Panc1 (cell line): ENCODE measurements at regions not wholly inside any gene's neighbourhood (a gene's known extent, or its start where the extent isn't known, plus 50 kb on each side); places are given as distances from the start of the nearest gene placed in this dataset.

Experiments used
- ATAC-seq: fragments of 200-7000 bp; cut with Tn5 transposase; 2 replicates; pipeline ENCODE4 v1.9.1; 2020; ENCODE audit warnings: mild to moderate bottlenecking, moderate library complexity
- BruUV-seq: library from RNA; stranded (reverse); fragments of 400-500 nt; replicated peaks from 2 replicates; lab custom pipeline; 2021; lab: Mats Ljungman, UMichigan
- CTCF ChIA-PET: fragments of 300-600 bp; sonication (Branson Sonifier 250); formaldehyde crosslinking; loops from one replicate; lab custom pipeline; 2022; ENCODE audit warnings: antibody characterized with exemption; lab: Charles Lee
- POLR2A ChIA-PET: fragments of 300-600 bp; sonication (Branson Sonifier 250); formaldehyde crosslinking; loops from one replicate; lab custom pipeline; 2022; ENCODE audit warnings: antibody characterized with exemption; lab: Charles Lee
- DNase-seq: peaks from one replicate; pipeline ENCODE4 v3.0.0-alpha.2; 2010; ENCODE audit warnings: low read depth, low spot score
- H3K27ac ChIP-seq: 2 replicates; pipeline ENCODE4 v1.5.1; 2011; ENCODE audit warnings: mild to moderate bottlenecking, low read length, inconsistent platforms
- H3K27me3 ChIP-seq: fragments of 200-500 bp; sonication (Bioruptor generic); 2 replicates; pipeline ENCODE4 v1.6.0; 2014; ENCODE audit warnings: low read length, inconsistent platforms; ENCODE audit not compliant: control insufficient read depth, insufficient read depth
- H3K36me3 ChIP-seq: fragments of 200-500 bp; sonication (Bioruptor generic); 2 replicates; pipeline ENCODE4 v1.5.1; 2014; ENCODE audit warnings: inconsistent platforms, mild to moderate bottlenecking, low read length, moderate library complexity; ENCODE audit not compliant: control insufficient read depth, insufficient read depth
- H3K4me1 ChIP-seq: 2 replicates; pipeline ENCODE4 v1.5.1; 2011; ENCODE audit warnings: inconsistent platforms, mild to moderate bottlenecking, low read length, moderate library complexity; ENCODE audit not compliant: control insufficient read depth, insufficient read depth
- H3K4me3 ChIP-seq, 2 experiments: 2 replicates each; pipeline ENCODE4 v1.5.1; 2011 to 2012; ENCODE audit warnings: low read depth in 2 of 2, low read length in 2 of 2, mild to moderate bottlenecking in 2 of 2, inconsistent platforms in 1 of 2, moderate library complexity in 1 of 2
- H3K9me3 ChIP-seq: fragments of 200-500 bp; sonication (Bioruptor generic); 2 replicates; pipeline ENCODE4 v1.5.1; 2014; ENCODE audit warnings: low read depth, mild to moderate bottlenecking, inconsistent platforms, low read length, moderate library complexity; ENCODE audit not compliant: control insufficient read depth, insufficient read depth
- CTCF ChIP-seq: fragments of 450-650 bp; IDR thresholded peaks from 2 replicates; pipeline ENCODE4 v1.5.1; 2017; ENCODE audit warnings: mild to moderate bottlenecking
- POLR2AphosphoS5 ChIP-seq: IDR thresholded peaks from 2 replicates; pipeline ENCODE4 v1.6.1; 2012; ENCODE audit warnings: mild to moderate bottlenecking, low read depth, low read length, moderate library complexity
- REST ChIP-seq, 2 experiments: IDR thresholded peaks; 2 replicates each; pipeline ENCODE4 v1.6.1; 2011 to 2012; ENCODE audit warnings: low read depth in 2 of 2, control low read depth in 1 of 2, low read length in 1 of 2, mild to moderate bottlenecking in 1 of 2, moderate library complexity in 1 of 2; ENCODE audit not compliant: insufficient read depth in 1 of 2
- SIN3A ChIP-seq: IDR thresholded peaks from 2 replicates; pipeline ENCODE4 v1.6.1; 2012; ENCODE audit warnings: low read depth, mild to moderate bottlenecking, low read length, moderate library complexity, borderline replicate concordance; ENCODE audit not compliant: insufficient read depth
- TCF7L2 ChIP-seq: IDR thresholded peaks from 2 replicates; pipeline ENCODE4 v1.6.1; 2011; ENCODE audit warnings: mild to moderate bottlenecking, low read depth, low read length, inconsistent platforms
- in situ Hi-C: cut with HindIII; loops from 2 replicates; pipeline ENCODE4 v1.10.0; 2016; ENCODE audit warnings: low sequenced_read_pairs, low pct_unique_long_range_greater_than_20kb
- intact Hi-C: fragments of 100-400 bp; cut with micrococcal nuclease; formaldehyde crosslinking; loops from one replicate; pipeline ENCODE4 v1.10.0; 2022; ENCODE audit not compliant: unreplicated experiment

GRCh38 chr4:180567080-180567479, 1676.1 kb upstream of the TENM3 start:
- H3K27ac ChIP-seq: no peak overlapping the region
- no peak overlapping the region for H3K4me3 ChIP-seq
- H3K4me1 ChIP-seq: no peaks in the 10 kb centered on the region
- no peak for ATAC-seq
- no peak for DNase-seq
- H3K9me3 ChIP-seq: no peaks in the 10 kb centered on the region
- ChIA-PET POLR2A (no interaction called here), CTCF (no interaction called here)
- TF ChIP-seq POLR2AphosphoS5 (no peak), REST (IDR thresholded peaks at IDR 0.05; ENCODE audit: insufficient read depth in 1 of 2, low read depth in 2 of 2, low read length in 1 of 2) (no peak), SIN3A (no peak), TCF7L2 (no peak), CTCF (no peak)
- in situ Hi-C loops (no loop called here), intact Hi-C loops (no loop called here)
- H3K36me3 ChIP-seq: no peaks in the 10 kb centered on the region
- no peaks in the 10 kb centered on the region for H3K27me3 ChIP-seq
- no TSS peak for BruUV-seq

- BruUV-seq: no TSS peak
- Histone ChIP-seq H3K9me3 (no peaks in the 10 kb centered on the region), H3K4me3 (no peak overlapping the region), H3K4me1 (no peaks in the 10 kb centered on the region), H3K27ac (no peak overlapping the region), H3K27me3 (no peaks in the 10 kb centered on the region), H3K36me3 (no peaks in the 10 kb centered on the region)
- TF ChIP-seq POLR2AphosphoS5 (no peak), CTCF (no peak), TCF7L2 (no peak), SIN3A (no peak), REST (IDR thresholded peaks at IDR 0.05; ENCODE audit: insufficient read depth in 1 of 2, low read depth in 2 of 2, low read length in 1 of 2) (no peak)
- no peak for ATAC-seq
- in situ Hi-C loops (no loop called here), intact Hi-C loops (no loop called here)
- CTCF ChIA-PET: no interaction called here
- POLR2A ChIA-PET: no interaction called here
- DNase-seq: no peak
Measured at GRCh38 chr4:180571516-180572055, 1671.6 kb upstream of the TENM3 start.
